Neural progenitor cell (in vitro differentiated cells): ENCODE measurements at regions not wholly inside any gene's neighbourhood (a gene's known extent, or its start where the extent isn't known, plus 50 kb on each side); places are given as distances from the start of the nearest gene placed in this dataset.

Experiments used
- DNase-seq: peaks from one replicate; pipeline ENCODE4 v3.0.0-alpha.2; 2016; ENCODE audit warnings: low spot score
- H2AFZ ChIP-seq: fragments of 200-600 bp; sonication (generic); replicated peaks from 2 replicates; pipeline ENCODE4 v1.6.1; 2016; ENCODE audit warnings: antibody characterized with exemption
- H3F3A ChIP-seq: fragments of 200-600 bp; sonication (generic); 2 replicates; pipeline ENCODE4 v1.6.1; 2016; ENCODE audit warnings: antibody characterized with exemption, low read depth
- H3K27ac ChIP-seq: fragments of 200-600 bp; sonication (generic); 2 replicates; pipeline ENCODE4 v1.5.1; 2016; ENCODE audit warnings: mild to moderate bottlenecking
- H3K27me3 ChIP-seq: fragments of 200-600 bp; sonication (generic); 2 replicates; pipeline ENCODE4 v1.6.1; 2016; ENCODE audit warnings: mild to moderate bottlenecking, moderate library complexity
- H3K36me3 ChIP-seq: fragments of 200-600 bp; sonication (generic); 2 replicates; pipeline ENCODE4 v1.5.1; 2016
- H3K4me1 ChIP-seq: fragments of 200-600 bp; sonication (generic); 2 replicates; pipeline ENCODE4 v1.6.1; 2016; ENCODE audit warnings: mixed run types
- H3K4me2 ChIP-seq: fragments of 200-600 bp; sonication (generic); 2 replicates; pipeline ENCODE4 v1.6.1; 2016
- H3K4me3 ChIP-seq: fragments of 200-600 bp; sonication (generic); 2 replicates; pipeline ENCODE4 v1.5.1; 2016
- H3K79me2 ChIP-seq: fragments of 200-600 bp; sonication (generic); 2 replicates; pipeline ENCODE4 v1.6.1; 2016; ENCODE audit warnings: low read depth
- H3K9ac ChIP-seq: fragments of 200-600 bp; sonication (generic); 2 replicates; pipeline ENCODE4 v1.6.1; 2016
- H3K9me3 ChIP-seq: fragments of 200-600 bp; sonication (generic); 2 replicates; pipeline ENCODE4 v1.5.1; 2016; ENCODE audit warnings: low read depth
- H4K20me1 ChIP-seq: fragments of 200-600 bp; sonication (generic); 2 replicates; pipeline ENCODE4 v1.6.1; 2016; ENCODE audit warnings: low read depth
- H3K27ac Mint-ChIP-seq: 3 replicates; pipeline ENCODE4 v1.8.0; 2021; ENCODE audit warnings: mixed read lengths
- H3K27me3 Mint-ChIP-seq: 2 replicates; pipeline ENCODE4 v1.8.0; 2022; ENCODE audit warnings: low read depth, mild to moderate bottlenecking, inconsistent platforms, moderate library complexity, mixed read lengths; ENCODE audit not compliant: insufficient read depth
- H3K36me3 Mint-ChIP-seq: 3 replicates; pipeline ENCODE4 v1.8.0; 2021; ENCODE audit warnings: mixed read lengths
- H3K4me1 Mint-ChIP-seq: 3 replicates; pipeline ENCODE4 v1.8.0; 2021; ENCODE audit warnings: mixed read lengths
- H3K4me3 Mint-ChIP-seq: 3 replicates; pipeline ENCODE4 v1.8.0; 2021; ENCODE audit warnings: mild to moderate bottlenecking, moderate library complexity, mixed read lengths
- H3K9me3 Mint-ChIP-seq: 3 replicates; pipeline ENCODE4 v1.8.0; 2020; ENCODE audit warnings: mixed read lengths
- EZH2 ChIP-seq: fragments of 200-600 bp; sonication (generic); IDR thresholded peaks from 2 replicates; pipeline ENCODE4 v1.6.1; 2017; ENCODE audit warnings: antibody characterized with exemption, mild to moderate bottlenecking, moderate library complexity
- EZH2phosphoT487 ChIP-seq: fragments of 200-600 bp; sonication (generic); IDR thresholded peaks from 2 replicates; pipeline ENCODE4 v1.6.1; 2017; ENCODE audit warnings: antibody characterized with exemption
- TF ChIP-seq, protein P1 (sequence below): fragments of 200-600 bp; sonication (generic); IDR thresholded peaks from 2 replicates; pipeline ENCODE4 v1.5.1; 2017; ENCODE audit warnings: antibody characterized with exemption, mild to moderate bottlenecking

DNA sequence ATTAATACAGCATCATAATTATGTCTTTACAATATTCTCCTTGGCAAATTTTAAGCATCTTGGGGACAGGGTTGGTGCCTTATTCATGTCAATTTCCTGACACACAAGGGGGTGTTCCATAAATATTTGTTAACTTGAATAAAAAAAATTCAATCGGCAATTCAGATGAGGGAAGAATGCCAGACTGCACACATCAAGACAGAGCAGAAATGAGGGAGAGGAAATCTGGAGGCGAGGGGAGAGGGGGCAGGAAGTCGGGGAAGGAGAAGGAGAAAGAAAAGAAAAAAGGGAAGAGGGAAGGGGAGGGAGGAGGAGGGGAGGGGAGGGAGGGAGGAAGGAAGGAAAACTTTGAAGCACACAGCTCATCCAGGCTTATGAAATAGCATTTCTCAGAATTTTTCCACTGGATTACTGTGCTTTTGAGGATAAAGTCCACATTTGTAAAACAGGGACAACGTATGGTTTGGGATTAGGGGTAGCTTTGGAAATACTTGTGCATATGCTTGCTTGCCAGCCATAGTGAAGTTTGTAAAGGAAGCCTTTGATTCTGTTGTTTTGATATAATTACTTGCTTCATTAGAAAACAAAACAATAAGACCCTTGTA, 362.1 kb downstream of the SAMD5 start:
- H3K4me2 ChIP-seq = no peak overlapping the region
- H2AFZ ChIP-seq = no peak overlapping the region
- H3K9ac ChIP-seq = no peak overlapping the region
- TF ChIP-seq, protein P1, sequence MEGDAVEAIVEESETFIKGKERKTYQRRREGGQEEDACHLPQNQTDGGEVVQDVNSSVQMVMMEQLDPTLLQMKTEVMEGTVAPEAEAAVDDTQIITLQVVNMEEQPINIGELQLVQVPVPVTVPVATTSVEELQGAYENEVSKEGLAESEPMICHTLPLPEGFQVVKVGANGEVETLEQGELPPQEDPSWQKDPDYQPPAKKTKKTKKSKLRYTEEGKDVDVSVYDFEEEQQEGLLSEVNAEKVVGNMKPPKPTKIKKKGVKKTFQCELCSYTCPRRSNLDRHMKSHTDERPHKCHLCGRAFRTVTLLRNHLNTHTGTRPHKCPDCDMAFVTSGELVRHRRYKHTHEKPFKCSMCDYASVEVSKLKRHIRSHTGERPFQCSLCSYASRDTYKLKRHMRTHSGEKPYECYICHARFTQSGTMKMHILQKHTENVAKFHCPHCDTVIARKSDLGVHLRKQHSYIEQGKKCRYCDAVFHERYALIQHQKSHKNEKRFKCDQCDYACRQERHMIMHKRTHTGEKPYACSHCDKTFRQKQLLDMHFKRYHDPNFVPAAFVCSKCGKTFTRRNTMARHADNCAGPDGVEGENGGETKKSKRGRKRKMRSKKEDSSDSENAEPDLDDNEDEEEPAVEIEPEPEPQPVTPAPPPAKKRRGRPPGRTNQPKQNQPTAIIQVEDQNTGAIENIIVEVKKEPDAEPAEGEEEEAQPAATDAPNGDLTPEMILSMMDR = no peak
- TF ChIP-seq EZH2 = no peak
- TF ChIP-seq EZH2phosphoT487 = no peak
- peaks cover 39% of the 10 kb centered on the region for H3K4me1 Mint-ChIP-seq
- H3K36me3 ChIP-seq = no peaks in the 10 kb centered on the region
- peak overlapping the region; percentile 50 for H3K27ac Mint-ChIP-seq
- no peaks in the 10 kb centered on the region for H3K36me3 Mint-ChIP-seq
- no peaks in the 10 kb centered on the region for H4K20me1 ChIP-seq
- H3K4me3 Mint-ChIP-seq = no peak overlapping the region
- peaks cover 3% of the 10 kb centered on the region for H3K9me3 Mint-ChIP-seq
- H3K9me3 ChIP-seq = no peaks in the 10 kb centered on the region
- H3K4me3 ChIP-seq = no peak overlapping the region
- no peaks in the 10 kb centered on the region for H3K27me3 Mint-ChIP-seq
- no peak for DNase-seq
- no peaks in the 10 kb centered on the region for H3K79me2 ChIP-seq
- no peaks in the 10 kb centered on the region for H3F3A ChIP-seq
- H3K4me1 ChIP-seq = no peaks in the 10 kb centered on the region
- no peaks in the 10 kb centered on the region for H3K27me3 ChIP-seq
- H3K27ac ChIP-seq = no peak overlapping the region

DNA sequence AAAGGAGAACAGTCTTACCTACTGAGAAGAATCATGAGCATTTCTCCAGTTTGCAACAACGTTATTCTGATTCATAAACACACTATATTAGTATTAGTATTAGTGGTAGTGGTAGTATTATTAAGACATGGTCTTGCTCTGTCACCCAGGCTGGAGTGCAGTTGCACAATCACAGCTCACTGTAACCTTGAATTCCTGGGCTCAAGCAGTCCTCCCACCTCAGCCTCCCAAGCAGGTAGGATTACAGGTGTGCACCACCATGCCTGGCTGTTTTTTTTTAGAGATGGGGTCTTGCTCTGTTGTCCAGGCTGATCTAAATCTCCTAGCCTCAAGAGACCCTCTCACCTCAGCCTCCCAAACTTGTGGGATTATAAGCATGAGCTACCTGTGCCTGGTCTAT, 363.5 kb downstream of the SAMD5 start:
- H3K9ac ChIP-seq = no peak overlapping the region
- H3K27me3 Mint-ChIP-seq = no peaks in the 10 kb centered on the region
- H3K4me3 ChIP-seq = no peak overlapping the region
- H2AFZ ChIP-seq = no peak overlapping the region
- no peaks in the 10 kb centered on the region for H4K20me1 ChIP-seq
- H3K36me3 Mint-ChIP-seq = no peaks in the 10 kb centered on the region
- H3K4me3 Mint-ChIP-seq = no peak overlapping the region
- no peak overlapping the region for H3K4me2 ChIP-seq
- H3K4me1 ChIP-seq = no peaks in the 10 kb centered on the region
- DNase-seq = no peak
- H3K4me1 Mint-ChIP-seq = peaks cover 31% of the 10 kb centered on the region
- H3K27ac ChIP-seq = no peak overlapping the region
- no peaks in the 10 kb centered on the region for H3F3A ChIP-seq
- H3K27ac Mint-ChIP-seq = no peak overlapping the region
- no peaks in the 10 kb centered on the region for H3K9me3 ChIP-seq
- H3K27me3 ChIP-seq = no peaks in the 10 kb centered on the region
- no peak for TF ChIP-seq EZH2
- TF ChIP-seq, protein P1 = no peak
- TF ChIP-seq EZH2phosphoT487 = no peak
- peaks cover 3% of the 10 kb centered on the region for H3K9me3 Mint-ChIP-seq
- no peaks in the 10 kb centered on the region for H3K36me3 ChIP-seq
- H3K79me2 ChIP-seq = no peaks in the 10 kb centered on the region

DNA sequence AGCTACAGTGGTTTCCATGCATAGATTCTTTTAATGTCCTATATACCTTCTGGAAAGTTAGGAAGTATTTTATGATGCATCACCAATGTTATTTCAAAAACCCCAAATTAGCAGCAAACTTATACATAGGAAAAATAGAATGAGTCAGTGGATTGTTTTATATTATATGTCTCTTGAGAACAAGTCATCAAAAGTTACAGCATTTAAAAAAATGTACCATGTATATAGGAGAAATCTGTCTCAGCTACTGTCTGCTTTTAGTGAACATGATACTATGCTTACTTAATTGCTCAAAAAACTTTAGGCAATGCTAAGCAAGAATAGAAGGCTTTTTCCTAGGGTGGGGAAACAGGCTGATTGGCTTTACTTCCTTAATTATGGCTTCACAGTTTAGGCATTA, 365.3 kb downstream of the SAMD5 start:
- H3K9me3 Mint-ChIP-seq = peaks cover 3% of the 10 kb centered on the region
- H2AFZ ChIP-seq = no peak overlapping the region
- H3K27me3 ChIP-seq = no peaks in the 10 kb centered on the region

More for the DNA sequence above, 365.3 kb downstream of the SAMD5 start:
- Histone ChIP-seq H3K36me3 (no peaks in the 10 kb centered on the region), H3K79me2 (no peaks in the 10 kb centered on the region), H3F3A (no peaks in the 10 kb centered on the region), H3K9me3 (no peaks in the 10 kb centered on the region), H3K9ac (no peak overlapping the region), H4K20me1 (no peaks in the 10 kb centered on the region), H3K4me2 (no peak overlapping the region), H3K4me1 (no peaks in the 10 kb centered on the region), H3K27ac (no peak overlapping the region), H3K4me3 (no peak overlapping the region)
- TF ChIP-seq EZH2phosphoT487 (no peak), EZH2 (no peak)
- TF ChIP-seq, protein P1 = no peak
- DNase-seq = no peak
- H3K4me1 Mint-ChIP-seq = peaks cover 14% of the 10 kb centered on the region
- H3K4me3 Mint-ChIP-seq = no peak overlapping the region
- no peaks in the 10 kb centered on the region for H3K27me3 Mint-ChIP-seq
- H3K27ac Mint-ChIP-seq = no peak overlapping the region
- no peaks in the 10 kb centered on the region for H3K36me3 Mint-ChIP-seq
